ENCODE measurements at regions not wholly inside any gene's neighbourhood (a gene's known extent, or its start where the extent isn't known, plus 50 kb on each side); places are given as distances from the start of the nearest gene placed in this dataset.

- TF ChIP-seq ZNF830 (tag by site-specific recombination; IDR thresholded peaks at IDR 0.05; ENCODE audit: low read depth) (no peak), ZNF670 (tag by site-specific recombination; IDR thresholded peaks at IDR 0.05; ENCODE audit: low read depth) (no peak), ZNF16 (tag by site-specific recombination; IDR thresholded peaks at IDR 0.05; ENCODE audit: low read depth) (no peak), ZNF18 (tag by site-specific recombination; IDR thresholded peaks at IDR 0.05) (no peak), CTCF (tag by site-specific recombination; IDR thresholded peaks at IDR 0.05) (no peak), PBX3 (CRISPR knock-in tag; IDR thresholded peaks at IDR 0.05) (no peak)
These were observed 1012.7 kb downstream of the TDRD15 start for GRCh38 chr2:22136446-22136845.

All from HEK293 (cell line).